GM18499 (cell line): ENCODE measurements at regions not wholly inside any gene's neighbourhood (a gene's known extent, or its start where the extent isn't known, plus 50 kb on each side); places are given as distances from the start of the nearest gene placed in this dataset.
A peak's percentile ranks its signal among the peaks of the same experiment; 100 is the strongest.
"Not testable (repeated sequence)": the region's sequence is repeated elsewhere in the genome, so short reads cannot be mapped to it uniquely, and the experiment has no call there.

Experiments used
- ATAC-seq: cut with Tn5 transposase; IDR thresholded peaks from one replicate; pipeline ENCODE4 v1.9.1; 2021; ENCODE audit warnings: moderate number of reproducible peaks; ENCODE audit not compliant: insufficient read depth, unreplicated experiment

DNA sequence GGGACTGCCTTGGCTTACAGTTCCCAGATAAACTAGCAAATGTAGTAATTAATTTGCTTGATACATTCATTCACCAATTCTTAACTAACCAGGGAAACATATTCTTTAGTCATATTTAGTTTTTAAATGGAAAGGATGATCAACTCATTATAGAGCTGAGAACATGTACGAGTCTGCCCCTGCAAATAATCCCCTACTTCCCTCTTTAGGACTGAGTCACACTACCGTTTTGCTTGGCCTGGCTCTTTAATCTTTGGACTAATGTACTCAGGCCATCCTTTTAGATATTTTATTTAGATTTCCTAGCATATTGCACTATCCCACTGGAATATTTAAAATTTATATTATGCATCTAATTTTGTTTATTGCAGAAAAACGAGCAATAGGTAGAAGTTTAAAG lies 105.5 kb upstream of the LCORL start:
- ATAC-seq = no peak

DNA sequence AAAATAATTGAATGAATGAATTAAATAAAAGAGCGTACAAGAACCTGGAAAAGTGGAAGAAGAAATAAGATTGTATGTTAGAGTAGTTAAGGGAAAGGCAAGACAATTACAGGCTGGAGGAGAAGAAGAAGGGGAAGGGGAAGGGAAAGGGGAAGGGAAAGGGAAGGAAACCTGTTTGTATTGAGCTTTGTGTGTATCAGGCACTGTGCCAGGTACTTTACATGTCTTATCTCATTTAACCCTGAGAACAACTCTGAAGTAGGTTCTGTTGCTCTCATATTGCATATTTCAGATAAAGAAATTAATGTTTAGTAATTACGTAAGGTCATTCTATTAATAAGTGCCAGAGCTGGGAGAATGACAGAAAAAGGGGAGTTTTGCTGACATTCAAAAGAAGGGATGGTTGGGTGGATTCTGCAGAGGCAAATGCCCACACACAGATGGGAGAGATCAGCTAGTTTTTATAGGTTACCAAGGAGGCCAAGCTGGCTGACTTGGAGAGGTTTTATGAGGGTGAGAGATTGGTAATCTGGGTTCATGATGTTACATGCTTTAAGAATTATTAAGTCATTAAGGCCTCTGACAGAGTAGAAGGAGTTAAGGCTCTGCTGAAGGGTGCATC lies 92.3 kb upstream of the LCORL start:
- ATAC-seq = no peak

DNA sequence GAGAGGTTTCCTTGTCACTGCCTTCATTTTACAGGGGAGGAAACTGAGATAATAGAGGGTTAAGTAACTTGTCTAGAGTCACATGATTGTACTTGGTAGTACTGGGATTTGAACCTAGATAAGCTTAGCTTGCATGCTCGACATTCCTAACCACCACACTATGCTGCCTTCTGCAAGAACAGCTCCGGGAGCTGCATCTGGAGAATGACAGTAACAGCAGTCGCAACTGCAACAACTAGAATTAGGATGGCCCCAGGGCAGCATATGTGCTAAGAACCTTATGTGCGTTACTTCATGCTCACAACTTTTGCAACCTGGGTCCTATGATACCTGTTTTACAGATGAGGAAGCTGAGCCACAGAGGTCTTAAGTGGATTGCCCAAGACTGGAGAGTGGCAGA lies 89.5 kb upstream of the LCORL start:
- no peak for ATAC-seq

DNA sequence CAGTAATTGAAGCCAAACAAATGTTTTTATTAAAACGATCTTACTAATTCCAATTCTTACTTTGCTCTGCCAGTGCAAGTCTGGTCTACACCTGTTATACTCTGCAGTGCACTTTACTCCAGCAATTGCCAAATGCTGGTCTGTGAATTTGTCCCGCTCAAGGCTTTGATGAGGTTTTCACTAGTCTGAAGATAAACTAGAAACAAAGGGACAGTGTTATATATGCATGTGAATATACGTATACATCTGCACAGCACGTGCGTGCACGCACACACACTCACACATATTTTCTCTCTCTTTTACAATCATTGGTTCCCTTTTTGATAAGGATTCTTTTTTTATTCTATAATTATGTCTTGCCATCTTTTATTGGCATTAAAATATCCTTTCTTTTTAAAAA lies 88.5 kb upstream of the LCORL start:
- no peak for ATAC-seq

DNA sequence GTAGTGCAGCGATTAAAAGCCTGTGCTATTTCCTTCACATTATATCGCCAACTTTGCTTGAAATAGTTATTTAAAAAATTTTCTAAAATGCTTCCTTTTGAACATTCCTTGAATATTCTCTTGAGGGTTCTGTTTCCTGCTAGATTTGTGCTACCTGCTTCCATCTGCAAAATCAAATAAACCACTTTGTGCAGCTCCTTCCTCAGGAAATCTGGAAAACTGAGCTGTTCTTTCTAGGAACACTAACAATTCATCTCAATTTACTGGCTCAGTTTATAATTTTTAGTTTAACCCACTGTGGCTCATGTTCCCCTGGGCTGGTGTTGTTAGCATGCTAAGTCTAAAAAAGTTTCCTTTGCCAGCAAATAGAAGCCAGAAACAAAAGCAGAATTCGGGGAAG lies 88.1 kb upstream of the LCORL start:
- no peak for ATAC-seq

DNA sequence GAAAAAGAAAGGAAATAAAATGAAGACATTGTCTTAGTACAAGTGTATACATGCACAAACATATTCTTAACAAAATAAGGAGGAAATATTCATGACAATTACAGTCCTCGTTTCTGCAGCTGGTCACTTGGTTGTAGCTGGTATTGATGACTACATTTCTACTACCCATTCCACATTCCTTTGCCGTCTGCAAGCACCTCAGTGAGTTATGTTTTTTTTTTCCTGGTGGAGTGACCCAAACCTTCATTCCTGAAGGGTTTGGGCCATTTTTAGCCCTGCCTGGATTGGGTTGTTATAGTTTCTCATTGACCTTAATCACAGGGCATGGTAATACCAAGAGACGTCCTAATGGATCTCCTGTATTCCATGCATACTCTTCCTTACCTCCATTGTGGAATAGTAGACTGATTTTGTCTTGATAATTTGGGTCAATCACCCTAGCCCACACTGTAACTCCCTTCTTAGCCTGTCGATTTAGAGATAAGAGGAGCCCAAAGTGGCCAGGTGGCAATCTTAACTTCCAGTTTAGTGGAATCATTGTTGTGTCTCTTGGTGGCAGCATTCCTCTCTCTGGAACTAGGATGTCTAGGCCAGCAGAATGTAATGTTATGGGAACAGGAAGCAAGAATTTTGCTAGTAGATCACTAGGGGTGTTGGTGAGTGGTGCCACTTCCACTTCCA lies 86.4 kb upstream of the LCORL start:
- not testable (repeated sequence) for ATAC-seq

DNA sequence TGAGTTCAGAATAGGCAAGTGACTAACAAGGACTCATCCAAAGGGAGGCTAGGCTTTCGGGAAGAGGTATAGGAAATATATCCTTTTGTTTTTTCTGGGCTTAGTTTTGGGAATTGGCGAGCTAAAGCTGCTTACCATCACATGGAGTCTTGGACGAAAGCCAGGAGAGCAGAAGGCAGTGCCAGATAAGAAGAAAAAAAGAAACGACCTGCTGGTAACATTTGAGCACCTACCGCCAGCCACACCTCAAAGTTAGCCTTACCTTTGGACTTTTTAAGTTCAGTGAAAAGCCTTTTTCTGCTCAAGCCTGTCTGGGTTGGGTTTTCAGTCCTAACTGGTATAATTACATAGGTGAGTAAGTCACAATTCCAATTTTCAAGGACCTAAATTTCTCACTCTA lies 85.1 kb upstream of the LCORL start:
- ATAC-seq = no peak

DNA sequence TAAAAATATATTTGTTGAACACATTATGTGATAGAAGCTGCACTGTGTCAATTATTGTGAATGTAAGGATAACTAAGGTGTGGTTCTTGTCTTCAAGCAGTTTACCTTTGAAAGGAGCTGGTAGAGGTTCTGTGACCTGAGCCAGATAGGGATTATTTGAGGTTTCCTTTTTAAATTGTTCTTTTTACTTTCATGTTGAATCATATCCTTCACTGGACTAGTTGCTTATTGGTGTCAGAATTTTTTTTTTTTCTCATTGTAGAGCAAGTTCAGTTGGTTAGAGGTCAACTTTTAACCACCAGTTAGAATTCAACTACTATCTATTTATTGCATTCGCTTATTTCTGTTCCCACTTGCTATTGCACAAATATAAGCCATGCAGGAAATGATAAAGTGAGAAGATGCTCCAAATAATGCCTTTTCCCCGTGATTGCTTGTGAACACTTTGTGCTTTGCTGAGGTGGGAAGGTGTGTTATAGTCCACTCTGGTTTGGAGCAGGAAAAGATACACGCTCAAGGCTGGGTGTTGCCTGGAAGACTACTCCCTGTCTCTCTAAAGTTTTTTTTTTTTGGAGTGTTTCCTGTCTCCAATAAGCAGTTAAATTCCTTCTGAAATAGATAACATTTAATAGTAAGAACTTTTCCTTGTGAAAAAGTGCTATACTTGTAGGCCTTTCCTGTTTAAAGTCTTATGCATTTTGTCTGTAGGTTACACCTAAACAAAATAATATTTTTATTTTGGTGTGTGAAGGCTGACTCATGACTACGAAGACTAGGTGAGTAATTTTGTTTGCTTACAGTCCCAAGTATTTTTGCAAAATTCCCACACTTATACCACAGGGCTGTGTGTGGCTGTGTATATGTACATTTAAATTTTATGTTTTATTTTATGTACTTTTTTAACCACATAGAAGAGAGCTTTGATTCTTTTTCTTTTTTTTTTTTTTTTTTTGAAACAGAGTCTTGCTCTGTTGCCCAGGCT lies 83.8 kb upstream of the LCORL start:
- peak; percentile 94 for ATAC-seq

DNA sequence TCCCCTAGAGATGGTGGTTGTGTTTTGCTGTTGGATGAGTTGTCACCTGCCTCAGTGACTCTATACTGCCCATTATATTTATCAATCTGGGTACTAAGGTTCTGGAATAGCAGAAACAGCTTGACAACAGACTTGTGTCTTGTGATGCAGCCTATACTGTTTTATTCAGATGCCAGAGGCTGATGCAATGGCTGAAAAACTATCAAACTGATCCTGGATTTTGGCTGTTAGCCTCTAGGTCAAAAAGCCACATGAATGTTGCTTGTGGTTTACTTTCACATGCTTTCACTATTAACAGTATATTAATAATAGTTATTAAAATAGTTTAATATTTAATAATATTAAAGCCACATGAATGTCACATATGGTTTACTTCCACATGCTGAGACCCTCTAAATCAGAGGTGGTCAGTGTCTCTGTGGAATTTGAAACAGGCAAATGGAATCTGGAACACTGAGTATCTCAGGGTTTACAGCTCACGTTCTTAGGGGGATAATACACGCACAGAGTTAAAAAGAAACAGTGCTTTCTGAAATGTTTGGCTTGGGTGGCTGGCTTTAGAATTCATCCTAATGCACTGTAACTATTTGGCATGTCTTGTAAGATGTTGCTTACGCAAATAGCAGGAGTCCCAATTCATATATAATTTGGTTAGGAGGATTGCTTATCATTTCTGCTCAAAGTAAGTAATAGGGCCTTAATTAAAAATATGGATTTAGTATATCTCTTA lies 82.5 kb upstream of the LCORL start:
- no peak for ATAC-seq

DNA sequence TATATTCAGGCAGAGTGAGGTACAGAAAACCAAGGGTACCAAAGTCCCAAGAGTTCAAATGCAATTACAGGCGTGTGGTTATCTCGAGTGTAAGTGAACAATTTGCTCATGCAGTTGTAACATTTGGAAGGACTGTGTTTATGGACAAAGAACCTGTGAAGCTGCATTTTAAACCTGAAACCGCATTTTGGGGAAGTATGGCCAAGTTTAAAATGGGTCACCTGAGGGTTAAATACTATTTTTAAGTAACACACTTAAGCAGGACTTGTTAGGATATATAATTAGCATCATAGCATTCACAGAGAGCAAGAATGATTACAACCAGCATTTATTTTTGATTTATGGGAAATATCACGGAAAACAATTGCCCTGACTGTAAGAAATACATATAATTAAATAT lies 79.1 kb upstream of the LCORL start:
- no peak for ATAC-seq

DNA sequence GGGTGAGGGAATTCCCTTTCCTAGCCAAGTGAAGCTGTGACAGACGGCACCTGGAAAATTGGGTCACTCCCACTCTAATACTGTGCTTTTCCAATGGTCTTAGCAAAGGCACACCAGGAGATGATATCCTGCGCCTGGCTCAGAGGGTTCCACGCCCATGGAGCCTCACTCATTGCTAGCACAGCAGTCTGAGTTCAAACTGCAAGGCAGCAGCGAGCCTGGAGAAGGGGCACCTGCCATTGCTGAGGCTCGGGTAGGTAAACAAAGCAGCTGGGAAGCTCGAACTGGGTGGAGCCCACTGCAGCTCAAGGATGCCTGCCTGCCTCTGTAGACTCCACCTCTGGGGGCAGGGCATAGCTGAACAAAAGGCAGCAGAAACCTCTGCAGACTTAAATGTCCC lies 68.9 kb upstream of the LCORL start:
- not testable (repeated sequence) for ATAC-seq

DNA sequence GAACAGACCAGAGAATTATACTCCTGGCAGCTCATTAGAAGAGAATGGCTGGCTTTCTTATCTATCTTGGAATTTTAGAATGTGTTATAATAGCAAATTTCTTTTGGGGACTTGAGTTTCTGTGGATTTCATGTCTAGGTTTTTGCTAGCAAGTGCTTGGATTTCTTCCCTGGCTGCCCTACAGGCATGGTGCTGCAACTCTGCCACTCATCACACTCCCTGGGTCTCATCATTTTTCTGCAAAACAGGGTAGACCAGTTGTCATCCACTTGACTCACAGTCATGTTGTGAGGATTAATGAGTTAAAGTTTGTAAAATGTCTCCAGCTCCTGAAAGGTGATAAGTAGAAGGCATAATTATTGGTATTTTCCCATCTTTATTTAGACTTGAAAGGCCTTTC lies 60.7 kb upstream of the LCORL start:
- ATAC-seq = no peak

DNA sequence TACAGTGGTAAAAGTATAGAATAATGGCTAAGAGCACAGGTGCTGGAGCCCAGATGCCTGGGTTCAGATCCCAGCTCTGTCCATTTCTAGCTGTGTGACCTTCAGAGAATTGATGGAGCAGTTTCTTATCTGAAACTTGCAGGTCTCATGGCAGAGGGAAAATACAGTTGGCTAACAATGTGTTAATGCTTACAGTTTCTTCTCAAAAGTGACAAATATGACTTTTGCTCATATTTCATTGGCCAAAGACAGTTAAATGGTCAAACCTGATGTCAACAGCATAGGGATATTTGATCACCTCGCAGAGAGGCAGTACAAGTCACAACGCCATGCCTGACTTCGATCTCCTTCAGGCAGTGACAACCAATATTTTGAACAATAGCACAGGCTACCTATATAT lies 60.2 kb upstream of the LCORL start:
- no peak for ATAC-seq

DNA sequence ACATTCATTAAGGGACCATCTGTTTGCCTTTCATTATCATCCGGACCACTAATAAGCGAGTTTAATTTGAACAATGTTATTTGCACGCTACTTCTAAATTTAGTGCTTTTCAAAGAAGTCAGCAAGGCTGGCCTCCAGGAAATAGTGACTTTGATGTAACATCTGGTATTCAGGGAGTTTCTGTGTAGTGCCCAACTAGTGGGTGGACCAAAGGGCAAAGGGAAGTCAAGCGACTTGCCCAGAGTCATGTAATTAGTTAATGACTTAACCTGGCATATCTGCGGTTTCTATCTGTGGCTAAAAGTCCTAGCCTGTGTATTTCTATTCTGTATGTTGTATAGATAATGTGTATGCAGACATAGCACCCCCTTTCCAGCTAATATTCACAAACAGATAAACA lies 56.3 kb upstream of the LCORL start:
- ATAC-seq = no peak

DNA sequence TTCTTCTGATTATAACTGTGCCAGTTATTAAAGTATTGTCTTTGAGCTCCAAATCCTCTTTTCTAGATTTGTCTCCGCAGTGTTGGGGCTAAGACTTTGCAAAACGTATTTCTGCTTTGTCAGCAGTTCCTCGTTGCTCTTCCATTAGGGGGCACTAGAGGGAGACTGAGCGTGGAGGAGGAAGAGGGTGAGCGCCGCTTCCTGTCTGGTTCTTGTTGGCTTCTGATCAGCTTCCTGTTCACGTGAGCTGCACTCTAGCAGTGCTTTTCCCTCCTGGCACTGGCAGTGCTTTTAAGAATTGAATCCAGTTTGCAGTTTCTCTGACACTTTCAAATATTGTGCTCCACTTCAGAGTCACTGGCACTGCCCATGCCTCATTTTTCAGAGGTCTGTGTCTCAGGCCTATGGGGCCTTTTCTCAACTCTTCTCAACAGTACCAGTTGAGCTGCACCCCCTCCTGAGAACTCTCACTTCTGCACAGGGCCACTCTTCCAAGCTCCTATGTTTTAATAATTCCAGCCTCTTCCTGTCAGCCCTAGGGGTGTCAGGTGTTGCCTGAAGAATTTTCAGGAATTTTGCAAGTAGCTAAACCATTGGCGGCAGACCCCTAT lies 54.4 kb upstream of the LCORL start:
- peak; percentile 67 for ATAC-seq

DNA sequence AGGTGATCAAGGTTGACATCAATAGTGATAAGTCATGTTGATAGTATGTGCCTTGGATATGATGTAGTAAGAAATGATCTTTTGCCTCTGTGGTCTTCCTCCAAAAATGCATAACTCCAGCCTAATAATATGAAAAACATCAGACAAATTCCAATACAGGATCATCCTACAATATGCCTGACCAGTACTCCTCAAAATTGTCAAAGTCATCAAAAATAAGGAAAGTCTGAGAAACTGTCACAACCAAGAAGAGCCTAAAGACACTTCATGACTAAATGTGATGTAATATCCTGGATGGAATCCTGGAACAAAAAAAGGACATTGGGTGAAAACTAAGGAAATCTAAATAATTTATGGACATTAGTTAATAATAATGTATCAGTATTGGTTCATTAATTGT lies 50.3 kb upstream of the LCORL start:
- no peak for ATAC-seq
